H9 (cell line): ENCODE measurements at regions not wholly inside any gene's neighbourhood (a gene's known extent, or its start where the extent isn't known, plus 50 kb on each side); places are given as distances from the start of the nearest gene placed in this dataset.

Source experiments
- DNase-seq: peaks from one replicate; pipeline ENCODE4 v3.0.0-alpha.2; 2017
- H2AFZ ChIP-seq: one replicate; pipeline ENCODE4 v1.6.1; 2013; ENCODE audit warnings: mild to moderate bottlenecking, low read length, control low read depth, moderate library complexity
- H2AK5ac ChIP-seq: 2 replicates; pipeline ENCODE4 v1.6.1; 2013; ENCODE audit warnings: low read length, control low read depth, mixed read lengths; ENCODE audit not compliant: insufficient read length
- H2BK120ac ChIP-seq: one replicate; pipeline ENCODE4 v1.6.1; 2013; ENCODE audit warnings: low read depth, mild to moderate bottlenecking, low read length, control low read depth, inconsistent platforms; ENCODE audit not compliant: poor library complexity, severe bottlenecking
- H2BK12ac ChIP-seq: 2 replicates; pipeline ENCODE4 v1.6.1; 2013; ENCODE audit warnings: low read length, control low read depth, mixed read lengths, low read depth; ENCODE audit not compliant: insufficient read length
- H2BK15ac ChIP-seq: 2 replicates; pipeline ENCODE4 v1.6.1; 2013; ENCODE audit warnings: low read depth, low read length, control low read depth
- H2BK20ac ChIP-seq: one replicate; pipeline ENCODE4 v1.6.1; 2013; ENCODE audit warnings: low read depth, mild to moderate bottlenecking, low read length, control low read depth, inconsistent platforms; ENCODE audit not compliant: poor library complexity, severe bottlenecking
- H2BK5ac ChIP-seq: 2 replicates; pipeline ENCODE4 v1.6.1; 2013; ENCODE audit warnings: low read length, control low read depth, mixed read lengths; ENCODE audit not compliant: insufficient read length
- H3K14ac ChIP-seq: 2 replicates; pipeline ENCODE4 v1.6.1; 2013; ENCODE audit warnings: low read length, control low read depth; ENCODE audit not compliant: insufficient read depth
- H3K18ac ChIP-seq: 2 replicates; pipeline ENCODE4 v1.6.1; 2013; ENCODE audit warnings: low read depth, mild to moderate bottlenecking, mixed read lengths, low read length, control low read depth; ENCODE audit not compliant: insufficient read length
- H3K23ac ChIP-seq: 2 replicates; pipeline ENCODE4 v1.6.1; 2013; ENCODE audit warnings: low read length, control low read depth, mixed read lengths, low read depth; ENCODE audit not compliant: insufficient read length
- H3K23me2 ChIP-seq: 2 replicates; pipeline ENCODE4 v1.6.1; 2013; ENCODE audit warnings: low read depth, mild to moderate bottlenecking, mixed read lengths, low read length, control low read depth; ENCODE audit not compliant: insufficient read length, poor library complexity, severe bottlenecking
- H3K27ac ChIP-seq: 2 replicates; pipeline ENCODE4 v1.5.1; 2013; ENCODE audit warnings: low read length, control low read depth, mixed read lengths, low read depth; ENCODE audit not compliant: insufficient read length
- H3K27me3 ChIP-seq: 2 replicates; pipeline ENCODE4 v1.6.1; 2013; ENCODE audit warnings: low read length, control low read depth, inconsistent platforms; ENCODE audit not compliant: insufficient read depth
- H3K4ac ChIP-seq: 2 replicates; pipeline ENCODE4 v1.6.1; 2013; ENCODE audit warnings: low read depth, mild to moderate bottlenecking, control low read depth, inconsistent platforms, low read length, moderate library complexity
- H3K4me1 ChIP-seq: 2 replicates; pipeline ENCODE4 v1.6.1; 2013; ENCODE audit warnings: low read length, control low read depth, inconsistent platforms; ENCODE audit not compliant: insufficient read depth
- H3K4me2 ChIP-seq: 2 replicates; pipeline ENCODE4 v1.6.1; 2013; ENCODE audit warnings: low read length, control low read depth, mixed read lengths; ENCODE audit not compliant: insufficient read length, insufficient read depth
- H3K56ac ChIP-seq: 2 replicates; pipeline ENCODE4 v1.6.1; 2013; ENCODE audit warnings: low read depth, mild to moderate bottlenecking, mixed read lengths, low read length, control low read depth; ENCODE audit not compliant: insufficient read length
- H3K79me1 ChIP-seq: 2 replicates; pipeline ENCODE4 v1.6.1; 2013; ENCODE audit warnings: low read depth, mild to moderate bottlenecking, moderate library complexity, low read length, control low read depth, inconsistent platforms; ENCODE audit not compliant: insufficient read depth, poor library complexity, severe bottlenecking
- H3K79me2 ChIP-seq: 2 replicates; pipeline ENCODE4 v1.6.1; 2013; ENCODE audit warnings: low read length, control low read depth, inconsistent platforms; ENCODE audit not compliant: insufficient read depth
- H3K9ac ChIP-seq: 2 replicates; pipeline ENCODE4 v1.6.1; 2013; ENCODE audit warnings: low read length, control low read depth, mixed read lengths; ENCODE audit not compliant: insufficient read length; ENCODE audit errors: extremely low read depth
- H3K9me3 ChIP-seq: one replicate; pipeline ENCODE4 v1.6.1; 2013; ENCODE audit warnings: low read depth, low read length, inconsistent platforms; ENCODE audit not compliant: control insufficient read depth
- H3T11ph ChIP-seq: one replicate; pipeline ENCODE4 v1.6.1; 2013; ENCODE audit warnings: mild to moderate bottlenecking, low read length, control low read depth, inconsistent platforms
- H4K20me1 ChIP-seq: one replicate; pipeline ENCODE4 v1.6.1; 2013; ENCODE audit not compliant: control insufficient read depth, insufficient read length, insufficient read depth
- H4K5ac ChIP-seq: 2 replicates; pipeline ENCODE4 v1.6.1; 2013; ENCODE audit warnings: low read depth, mild to moderate bottlenecking, mixed read lengths, low read length, control low read depth; ENCODE audit not compliant: insufficient read length
- H4K8ac ChIP-seq: replicated peaks from 2 replicates; pipeline ENCODE4 v1.6.1; 2013; ENCODE audit warnings: low read length, control low read depth, mixed read lengths, low read depth; ENCODE audit not compliant: insufficient read length
- H4K91ac ChIP-seq: 2 replicates; pipeline ENCODE4 v1.6.1; 2013; ENCODE audit warnings: low read depth, mild to moderate bottlenecking, moderate library complexity, mixed read lengths, low read length, control low read depth; ENCODE audit not compliant: insufficient read length
- H3K27ac Mint-ChIP-seq, 3 experiments: 2 replicates in 2 of 3; 3 replicates in 1 of 3; pipeline ENCODE4 v1.8.0; 2020 to 2021; ENCODE audit warnings: mixed read lengths in 3 of 3, mild to moderate bottlenecking in 1 of 3, moderate library complexity in 1 of 3
- H3K27me3 Mint-ChIP-seq: 2 replicates; pipeline ENCODE4 v1.8.0; 2021; ENCODE audit warnings: low read depth, mild to moderate bottlenecking, moderate library complexity, mixed read lengths
- H3K36me3 Mint-ChIP-seq, 3 experiments: 2 replicates in 2 of 3; 3 replicates in 1 of 3; pipeline ENCODE4 v1.8.0; 2020 to 2021; ENCODE audit warnings: low read depth in 3 of 3, mixed read lengths in 3 of 3; ENCODE audit not compliant: insufficient read depth in 1 of 3
- H3K4me1 Mint-ChIP-seq, 2 experiments: 2 replicates each; pipeline ENCODE4 v1.8.0; 2020; ENCODE audit warnings: mixed read lengths in 2 of 2
- H3K4me3 Mint-ChIP-seq, 2 experiments: 2 replicates in 1 of 2; 3 replicates in 1 of 2; pipeline ENCODE4 v1.8.0; 2020 to 2021; ENCODE audit warnings: mild to moderate bottlenecking in 2 of 2, mixed read lengths in 2 of 2, moderate library complexity in 1 of 2
- H3K9me3 Mint-ChIP-seq, 2 experiments: 2 replicates in 1 of 2; 3 replicates in 1 of 2; pipeline ENCODE4 v1.8.0; 2020; ENCODE audit warnings: mild to moderate bottlenecking in 2 of 2, mixed read lengths in 2 of 2, moderate library complexity in 1 of 2
- CTCF ChIP-seq: fragments of 200-600 bp; sonication (generic); conservative IDR thresholded peaks from 3 replicates; pipeline ENCODE4 v1.8.0; 2021; ENCODE audit warnings: antibody characterized with exemption, mild to moderate bottlenecking

- Mint-ChIP-seq H3K4me1 (peaks cover 53 to 54% of the 10 kb centered on the region in 2 experiments), H3K9me3 (no peaks in the 10 kb centered on the region), H3K36me3 (no peaks in the 10 kb centered on the region), H3K27me3 (no peaks in the 10 kb centered on the region), H3K4me3 (no peak overlapping the region), H3K27ac (no peak overlapping the region)
- no peak overlapping the region for H3K27ac ChIP-seq
- H3K4me1 ChIP-seq = peaks cover 10% of the 10 kb centered on the region
- H2BK12ac ChIP-seq = no peak overlapping the region
- H2AK5ac ChIP-seq = no peak overlapping the region
- H3K9ac ChIP-seq = no peak overlapping the region
- H2BK15ac ChIP-seq = no peak overlapping the region
- no peak for TF ChIP-seq CTCF
- H3T11ph ChIP-seq = no peak overlapping the region
- H4K5ac ChIP-seq = no peak overlapping the region
- no peak overlapping the region for H3K4me2 ChIP-seq
- H2BK120ac ChIP-seq = no peak overlapping the region
- H2AFZ ChIP-seq = no peak overlapping the region
- no peaks in the 10 kb centered on the region for H3K27me3 ChIP-seq
- no peak overlapping the region for H4K8ac ChIP-seq
- H2BK5ac ChIP-seq = no peak overlapping the region
- H3K18ac ChIP-seq = no peak overlapping the region
- H4K20me1 ChIP-seq = no peaks in the 10 kb centered on the region
- H4K91ac ChIP-seq = no peak overlapping the region
- no peak overlapping the region for H3K23ac ChIP-seq
- H3K9me3 ChIP-seq = no peaks in the 10 kb centered on the region
- DNase-seq = no peak
- H3K79me2 ChIP-seq = no peaks in the 10 kb centered on the region
- no peaks in the 10 kb centered on the region for H3K79me1 ChIP-seq
- no peak overlapping the region for H3K14ac ChIP-seq
- no peak overlapping the region for H2BK20ac ChIP-seq
- H3K23me2 ChIP-seq = no peaks in the 10 kb centered on the region
- H3K4ac ChIP-seq = no peak overlapping the region
- no peak overlapping the region for H3K56ac ChIP-seq
These were observed 808.7 kb upstream of the CDH10 start for GRCh38 chr5:25453500-25453899.
